ENCODE measurements at regions not wholly inside any gene's neighbourhood (a gene's known extent, or its start where the extent isn't known, plus 50 kb on each side); places are given as distances from the start of the nearest gene placed in this dataset.

GRCh38 chr1:72869441-72869840, 587.1 kb upstream of the NEGR1 start:
- Histone ChIP-seq H3K4me3 (ENCODE audit: low read depth, low read length) (no peak overlapping the region), H3K27me3 (ENCODE audit: control insufficient read depth, insufficient read depth, low read length) (no peaks in the 10 kb centered on the region), H3K36me3 (ENCODE audit: control insufficient read depth, insufficient read depth, low read length) (no peaks in the 10 kb centered on the region)
- TF ChIP-seq CTCF (IDR thresholded peaks at IDR 0.05; ENCODE audit: insufficient read depth, low read depth, low read length), result no peak
- ChIA-PET CTCF (no interaction called here), POLR2A (no interaction called here)
- DNase-seq (ENCODE audit: low read depth), result no peak

DNA sequence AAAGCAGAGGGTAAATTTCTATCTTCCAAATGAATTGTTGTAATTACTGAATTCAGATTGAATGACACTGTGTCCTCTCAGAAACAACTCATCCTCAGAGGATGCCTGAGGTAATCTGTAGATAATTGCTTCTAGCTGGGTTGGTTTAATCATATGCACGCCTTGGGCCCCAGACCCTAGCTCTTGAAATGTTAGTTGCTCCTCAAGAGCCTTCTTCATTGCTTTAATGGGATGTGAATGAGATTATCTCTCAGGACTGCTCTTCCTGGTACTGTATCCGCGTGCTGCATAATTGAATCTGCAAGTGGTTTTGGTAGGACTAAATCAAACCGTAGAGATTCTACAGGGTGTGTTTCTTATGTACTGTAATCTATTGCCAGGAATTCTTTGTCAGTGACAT, 569.3 kb upstream of the NEGR1 start:
- CTCF ChIA-PET, result no interaction called here

GRCh38 chr1:72848997-72849396, 566.7 kb upstream of the NEGR1 start:
- H3K4me3 ChIP-seq (ENCODE audit: low read depth, low read length), result no peak overlapping the region
- no peak for TF ChIP-seq CTCF (IDR thresholded peaks at IDR 0.05; ENCODE audit: insufficient read depth, low read depth, low read length)
- ChIA-PET POLR2A (no interaction called here), CTCF (no interaction called here)
- no peaks in the 10 kb centered on the region for H3K27me3 ChIP-seq (ENCODE audit: control insufficient read depth, insufficient read depth, low read length)
- H3K36me3 ChIP-seq (ENCODE audit: control insufficient read depth, insufficient read depth, low read length), result no peaks in the 10 kb centered on the region
- DNase-seq (ENCODE audit: low read depth), result no peak

More for the DNA sequence above, 569.3 kb upstream of the NEGR1 start:
- no peaks in the 10 kb centered on the region for H3K27me3 ChIP-seq (ENCODE audit: control insufficient read depth, insufficient read depth, low read length)
- POLR2A ChIA-PET, result no interaction called here
- DNase-seq (ENCODE audit: low read depth), result no peak
- H3K4me3 ChIP-seq (ENCODE audit: low read depth, low read length), result no peak overlapping the region
- H3K36me3 ChIP-seq (ENCODE audit: control insufficient read depth, insufficient read depth, low read length), result no peaks in the 10 kb centered on the region
- no peak for TF ChIP-seq CTCF (IDR thresholded peaks at IDR 0.05; ENCODE audit: insufficient read depth, low read depth, low read length)

- DNase-seq (ENCODE audit: low read depth), result no peak
- CTCF ChIA-PET, result no interaction called here
- TF ChIP-seq CTCF (IDR thresholded peaks at IDR 0.05; ENCODE audit: insufficient read depth, low read depth, low read length), result no peak
- POLR2A ChIA-PET, result no interaction called here
- Histone ChIP-seq H3K4me3 (ENCODE audit: low read depth, low read length) (no peak overlapping the region), H3K27me3 (ENCODE audit: control insufficient read depth, insufficient read depth, low read length) (no peaks in the 10 kb centered on the region), H3K36me3 (ENCODE audit: control insufficient read depth, insufficient read depth, low read length) (no peaks in the 10 kb centered on the region)
Observed at GRCh38 chr1:72847651-72848050, 565.3 kb upstream of the NEGR1 start.

GRCh38 chr1:72846476-72847278, 564.3 kb upstream of the NEGR1 start:
- Histone ChIP-seq H3K36me3 (ENCODE audit: control insufficient read depth, insufficient read depth, low read length) (no peaks in the 10 kb centered on the region), H3K4me3 (ENCODE audit: low read depth, low read length) (no peak overlapping the region), H3K27me3 (ENCODE audit: control insufficient read depth, insufficient read depth, low read length) (no peaks in the 10 kb centered on the region)
- POLR2A ChIA-PET, result interaction anchor here (0.7 kb wide), 1 partner anchor 163 kb away, joined by 3 read pairs; no protein-coding TSS in a partner anchor
- DNase-seq (ENCODE audit: low read depth), result no peak
- CTCF ChIA-PET, result no interaction called here
- no peak for TF ChIP-seq CTCF (IDR thresholded peaks at IDR 0.05; ENCODE audit: insufficient read depth, low read depth, low read length)

All from BJ (cell line).